T-helper 2 cell treated with Interferon-gamma antibody and Interleukin-4, amounts not matched to agents 100 ng/mL and 5 ng/mL, for 36 hours (primary cell): ENCODE measurements at regions not wholly inside any gene's neighbourhood (a gene's known extent, or its start where the extent isn't known, plus 50 kb on each side); places are given as distances from the start of the nearest gene placed in this dataset.

Experiments
- intact Hi-C: fragments of 100-400 bp; cut with micrococcal nuclease; formaldehyde crosslinking; loops from one replicate; pipeline ENCODE4 v1.15.1; 2023

DNA sequence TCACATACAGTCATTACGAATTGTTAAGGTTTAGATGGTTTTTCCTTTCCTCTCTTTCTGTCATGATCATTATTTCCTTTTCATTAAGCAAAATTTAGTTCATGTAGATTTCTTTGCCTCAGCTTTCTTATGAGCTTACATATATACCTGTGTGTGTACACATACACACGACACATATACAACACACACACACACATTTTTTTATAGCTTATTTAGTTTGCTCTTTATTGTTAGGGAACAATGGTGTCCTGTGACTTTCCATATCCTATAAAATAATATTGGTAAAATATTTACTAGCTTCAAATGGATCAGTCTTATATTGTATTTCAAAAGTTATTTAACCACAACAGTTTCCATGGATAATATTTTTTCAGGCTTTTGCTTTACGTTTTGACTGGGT is 840.7 kb downstream of the PCDH18 start:
- intact Hi-C loops: no loop called here

DNA sequence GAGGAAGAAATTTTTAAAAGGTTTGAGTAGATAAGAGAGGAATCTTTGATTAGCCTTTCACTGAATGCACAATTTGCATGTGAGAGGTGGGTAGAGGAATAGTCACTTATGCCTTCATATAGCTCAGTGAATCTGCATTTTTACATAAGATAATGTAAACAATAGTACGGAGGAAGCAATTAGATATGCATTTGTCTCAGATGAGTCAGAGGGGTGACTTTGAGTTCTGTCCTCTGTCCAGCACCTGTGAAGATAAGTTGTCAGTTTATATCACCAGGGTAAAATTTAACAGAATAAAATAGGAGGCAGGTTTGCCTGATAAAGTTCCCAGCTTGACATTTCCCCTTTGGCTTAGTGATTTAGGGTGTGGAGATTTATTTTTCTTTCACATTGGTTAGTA is 841.9 kb downstream of the PCDH18 start:
- intact Hi-C loops: no loop called here

DNA sequence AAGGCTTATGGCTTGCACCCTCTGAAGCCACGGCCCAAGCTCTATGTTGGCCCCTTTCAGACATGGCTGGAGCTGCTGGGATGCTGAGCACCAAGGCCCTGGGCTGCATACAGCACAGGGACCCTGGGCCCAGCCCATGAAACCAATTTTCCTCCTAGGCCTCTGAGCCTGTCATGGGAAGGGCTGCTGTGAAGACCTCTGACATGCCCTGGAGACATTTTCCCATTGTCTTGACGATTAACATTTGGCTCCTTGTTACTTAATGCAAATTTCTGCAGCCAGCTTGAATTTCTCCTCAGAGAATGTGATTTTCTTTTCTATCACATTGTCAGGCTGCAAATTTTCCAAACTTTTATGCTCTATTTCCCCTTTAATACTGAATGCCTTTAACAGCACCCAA is 844.7 kb downstream of the PCDH18 start:
- intact Hi-C loops: no loop called here

DNA sequence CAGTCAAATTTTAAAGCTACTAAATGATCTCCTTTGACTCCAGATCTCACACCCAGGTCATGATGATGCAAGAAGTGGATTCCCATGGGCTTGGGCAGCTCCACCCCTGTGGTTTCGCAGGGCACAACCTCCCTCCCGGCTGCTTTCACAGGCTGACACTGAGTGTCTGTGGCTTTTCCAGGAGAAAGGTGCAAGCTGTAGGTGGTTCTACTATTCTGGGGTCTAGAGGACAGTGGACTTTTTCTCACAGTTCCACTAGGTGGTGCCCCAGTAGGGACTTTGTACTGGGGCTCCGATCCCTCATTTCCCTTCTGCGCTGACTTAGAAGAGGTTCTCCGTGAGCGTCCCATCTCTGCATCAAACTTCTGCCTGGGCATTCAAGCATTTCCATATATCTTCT is 845.2 kb downstream of the PCDH18 start:
- intact Hi-C loops: no loop called here

DNA sequence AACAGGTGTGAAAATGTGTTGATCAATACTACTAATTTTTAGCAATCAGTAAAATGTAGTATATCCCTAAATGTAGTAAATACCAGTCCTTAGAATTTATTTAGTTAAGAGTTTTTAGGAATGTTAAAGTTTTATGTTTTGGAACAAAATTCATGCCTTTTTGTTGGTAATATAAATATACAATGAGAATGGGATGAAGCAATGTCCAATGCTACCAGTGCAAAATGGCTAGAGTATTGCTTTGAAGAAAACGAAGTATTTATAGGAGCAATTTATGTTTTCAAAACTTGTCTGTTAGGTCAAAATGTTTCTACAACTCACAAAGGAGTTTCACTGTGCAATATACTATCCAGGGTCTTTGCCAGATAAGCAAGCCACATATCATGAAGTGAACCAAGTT is 851.5 kb downstream of the PCDH18 start:
- intact Hi-C loops: no loop called here

DNA sequence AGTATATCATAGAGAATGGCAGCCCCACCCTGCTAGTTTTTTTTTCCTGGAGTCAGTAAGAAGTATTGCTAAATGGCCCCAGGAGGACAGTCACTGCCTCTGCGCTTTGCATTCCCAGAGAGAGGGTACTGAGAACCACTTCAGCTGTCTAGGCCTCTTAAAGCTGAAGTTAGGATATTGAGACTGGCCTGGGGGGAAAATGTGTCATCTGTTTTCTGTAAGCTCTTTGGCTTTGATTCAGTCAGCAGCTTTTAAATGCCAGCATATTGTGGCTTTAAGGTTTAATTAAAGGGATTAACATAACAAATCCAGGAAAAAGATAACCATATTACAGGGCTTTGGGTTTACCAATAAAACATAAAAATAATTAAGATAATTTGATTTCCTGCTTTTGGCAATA is 852.0 kb downstream of the PCDH18 start:
- intact Hi-C loops: no loop called here

DNA sequence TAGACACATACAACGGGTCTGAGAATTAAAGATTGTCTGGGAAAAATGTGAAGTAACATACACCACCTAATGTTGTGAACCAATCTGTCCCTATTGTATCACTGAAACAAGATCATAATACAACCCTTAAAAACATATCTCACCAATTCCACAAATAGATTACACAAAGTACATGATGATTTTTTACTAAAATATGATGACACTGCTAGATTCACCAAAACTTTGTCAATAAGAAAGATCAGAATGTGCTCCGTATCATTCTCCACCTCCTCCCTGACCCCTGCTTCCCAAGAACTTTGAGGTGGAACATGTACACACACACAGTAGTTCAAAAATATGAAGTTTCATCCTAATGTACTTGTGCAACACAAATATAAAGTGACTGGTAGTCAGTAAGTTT is 862.0 kb downstream of the PCDH18 start:
- intact Hi-C loops: no loop called here

DNA sequence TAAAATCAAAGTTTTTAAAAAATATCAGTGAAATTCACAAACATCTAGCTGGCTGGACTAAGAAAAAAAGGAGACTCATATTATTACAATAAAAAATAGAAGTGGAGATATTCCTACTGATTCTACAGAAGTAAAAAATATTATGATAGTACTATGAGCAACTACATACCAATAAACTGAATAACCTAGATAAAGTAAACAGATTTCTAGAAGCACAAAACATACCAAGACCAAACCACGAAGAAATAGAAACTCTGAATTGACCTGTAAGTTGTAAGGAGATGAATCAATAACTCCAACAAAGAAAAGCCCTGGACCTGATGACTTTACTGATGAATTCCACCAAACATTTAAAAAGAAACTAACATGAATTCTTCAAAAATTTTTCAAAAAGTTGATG is 867.3 kb downstream of the PCDH18 start:
- intact Hi-C loops: no loop called here

DNA sequence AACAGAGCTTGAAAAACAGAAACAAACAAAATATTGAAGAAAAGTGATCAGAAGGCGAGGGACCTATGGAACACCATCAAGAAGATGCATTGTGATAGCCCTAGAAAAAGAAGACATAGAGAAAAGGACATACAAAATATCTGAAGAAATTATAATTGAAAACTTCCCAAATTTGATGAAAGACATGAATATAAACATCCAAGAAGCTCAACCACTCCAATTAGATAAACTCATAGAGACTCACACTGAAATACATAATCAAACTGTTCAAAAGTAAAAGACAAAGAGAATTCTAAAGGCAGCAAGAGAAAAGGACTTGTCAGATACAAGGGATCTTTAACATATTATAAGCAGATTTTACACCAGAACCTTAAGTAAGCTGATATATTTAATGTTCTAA is 869.8 kb downstream of the PCDH18 start:
- intact Hi-C loops: no loop called here

DNA sequence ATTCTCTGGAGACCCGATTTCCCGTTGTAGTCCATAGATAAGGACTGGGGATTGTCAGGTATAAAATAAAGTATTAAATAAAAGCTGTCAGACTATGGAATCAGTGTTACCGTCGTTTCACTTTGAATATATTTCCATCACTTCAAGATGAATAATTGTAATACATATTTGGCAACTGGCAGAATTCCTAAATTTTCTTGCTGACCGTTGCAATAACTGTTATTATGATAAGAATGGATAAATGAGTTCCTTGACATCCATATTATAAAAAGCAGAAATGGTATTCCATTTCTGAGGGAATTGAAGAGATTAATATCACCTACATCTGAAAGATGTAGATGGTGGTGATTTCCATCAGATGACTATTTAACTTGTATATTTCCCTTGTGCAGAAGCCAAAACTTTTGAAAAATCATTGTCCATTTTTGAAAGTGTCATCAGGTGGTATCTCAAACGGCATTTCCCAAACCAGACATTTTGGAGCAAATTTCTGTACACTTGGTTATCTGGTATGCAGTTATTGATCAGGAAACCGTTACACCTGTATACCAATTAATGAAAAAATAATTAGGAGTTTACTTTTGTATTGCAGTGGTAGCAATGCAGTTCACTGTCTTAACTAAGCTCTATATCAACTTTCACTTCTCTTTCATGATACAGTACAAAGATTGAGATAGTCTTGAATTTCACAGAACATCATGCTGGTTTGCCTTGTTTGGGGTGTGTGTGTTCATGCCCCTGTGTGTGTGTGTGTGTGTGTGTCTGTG is 878.5 kb downstream of the PCDH18 start:
- intact Hi-C loops: no loop called here

DNA sequence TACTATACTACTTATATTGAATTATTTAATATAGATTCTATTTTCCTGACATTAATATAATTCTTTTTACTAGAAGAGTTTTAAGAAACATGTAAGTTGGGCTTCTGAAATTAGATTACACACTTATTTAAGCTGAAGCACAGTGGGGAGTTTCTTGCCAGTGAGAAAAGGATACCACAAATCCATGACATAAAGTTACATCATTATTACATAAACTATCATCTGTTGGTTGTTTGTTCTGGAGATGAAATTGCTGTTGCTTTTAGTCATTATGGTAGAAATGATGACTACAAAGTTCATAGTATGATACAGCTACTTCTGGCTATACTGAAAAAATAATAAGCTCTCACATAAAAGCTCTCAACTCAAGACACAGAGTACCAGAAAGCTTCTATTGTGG is 880.4 kb downstream of the PCDH18 start:
- intact Hi-C loops: no loop called here

DNA sequence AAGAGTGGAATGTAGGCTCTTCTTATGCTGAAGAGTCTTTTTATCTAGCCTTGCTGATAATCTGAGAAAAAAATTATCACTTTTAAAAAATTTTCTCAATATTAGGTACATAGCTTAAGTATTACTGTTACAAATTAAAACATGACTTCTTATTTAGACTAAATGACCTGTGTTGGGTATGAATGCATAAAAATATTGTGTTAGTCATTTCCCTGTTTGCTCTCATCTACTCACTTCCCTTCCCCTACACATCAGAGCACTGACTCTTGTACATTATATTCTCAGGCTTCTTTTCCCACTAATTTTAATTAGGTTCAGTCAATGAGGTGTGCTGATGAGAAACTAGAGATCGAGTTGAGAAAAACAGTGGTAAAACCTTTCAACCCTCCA is 881.0 kb downstream of the PCDH18 start:
- intact Hi-C loops: no loop called here

DNA sequence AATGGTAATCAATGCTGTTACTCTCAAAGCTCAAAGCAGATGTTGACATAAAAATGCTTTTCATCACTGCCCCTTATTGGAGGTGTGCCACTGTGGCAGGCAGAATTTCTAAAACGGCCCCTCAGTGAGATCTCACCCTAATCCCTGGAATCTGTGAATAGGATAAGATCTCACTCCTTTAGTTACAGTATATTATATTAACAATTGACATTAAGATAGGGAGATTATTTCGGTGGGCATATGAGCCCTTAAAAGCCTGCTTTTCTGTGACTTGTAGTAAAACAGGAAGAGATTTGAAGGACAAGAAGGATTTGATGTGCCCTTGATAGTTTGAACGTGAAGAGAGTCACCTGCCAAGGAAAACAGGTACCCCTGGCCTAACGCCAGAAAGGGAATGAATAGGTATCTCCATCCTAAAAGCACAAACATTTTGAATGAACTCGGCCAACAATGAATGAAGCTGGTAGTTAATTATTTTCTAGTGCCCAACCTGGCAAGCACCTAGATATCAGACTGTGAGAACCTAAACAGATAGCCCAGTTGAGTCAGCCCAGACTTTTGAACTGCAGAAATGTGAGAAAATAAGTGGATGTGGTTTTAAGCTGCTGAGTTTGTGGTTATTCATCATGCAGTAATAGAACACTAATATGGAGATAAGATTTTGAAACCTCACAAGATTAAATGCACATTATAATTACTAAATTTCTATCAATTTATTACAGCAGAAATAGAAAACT is 881.6 kb downstream of the PCDH18 start:
- intact Hi-C loops: no loop called here

DNA sequence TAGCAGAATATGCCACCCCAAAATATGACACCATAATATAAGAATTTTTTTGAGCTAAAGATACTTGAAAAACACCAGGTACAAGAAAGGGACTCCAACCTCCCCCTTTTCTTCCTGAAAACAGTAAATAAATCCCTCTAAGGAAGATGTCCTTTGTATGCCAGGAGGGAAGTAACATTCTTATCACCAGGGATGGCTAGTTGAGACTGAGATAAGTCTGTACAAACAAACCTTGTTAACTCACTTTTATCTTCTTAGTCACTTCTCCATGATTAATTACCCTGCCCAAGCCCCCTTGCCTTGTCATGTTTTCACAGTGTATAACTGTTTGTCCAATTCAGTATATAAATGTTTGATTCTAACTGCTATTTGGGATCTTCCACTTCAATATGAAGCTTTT is 888.0 kb downstream of the PCDH18 start:
- intact Hi-C loops: no loop called here

DNA sequence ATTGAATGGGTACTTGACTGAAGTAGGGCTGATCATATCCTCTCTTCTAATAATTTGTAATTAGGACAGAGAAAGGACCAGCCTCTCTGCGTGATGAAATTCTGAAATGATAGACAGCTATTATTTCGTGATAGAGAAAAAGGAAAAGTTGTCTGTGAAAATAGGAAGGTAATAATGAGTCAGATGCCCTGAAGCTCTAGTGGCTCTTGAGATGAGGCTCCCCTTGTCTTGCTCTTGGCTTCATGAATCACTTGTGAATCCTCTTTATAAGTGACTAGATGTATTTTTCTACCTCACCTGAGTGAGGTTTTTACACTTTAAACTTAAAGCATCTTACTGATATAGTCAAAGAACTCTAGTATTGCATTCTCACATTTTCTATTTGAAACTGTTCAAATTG is 888.9 kb downstream of the PCDH18 start:
- intact Hi-C loops: no loop called here

DNA sequence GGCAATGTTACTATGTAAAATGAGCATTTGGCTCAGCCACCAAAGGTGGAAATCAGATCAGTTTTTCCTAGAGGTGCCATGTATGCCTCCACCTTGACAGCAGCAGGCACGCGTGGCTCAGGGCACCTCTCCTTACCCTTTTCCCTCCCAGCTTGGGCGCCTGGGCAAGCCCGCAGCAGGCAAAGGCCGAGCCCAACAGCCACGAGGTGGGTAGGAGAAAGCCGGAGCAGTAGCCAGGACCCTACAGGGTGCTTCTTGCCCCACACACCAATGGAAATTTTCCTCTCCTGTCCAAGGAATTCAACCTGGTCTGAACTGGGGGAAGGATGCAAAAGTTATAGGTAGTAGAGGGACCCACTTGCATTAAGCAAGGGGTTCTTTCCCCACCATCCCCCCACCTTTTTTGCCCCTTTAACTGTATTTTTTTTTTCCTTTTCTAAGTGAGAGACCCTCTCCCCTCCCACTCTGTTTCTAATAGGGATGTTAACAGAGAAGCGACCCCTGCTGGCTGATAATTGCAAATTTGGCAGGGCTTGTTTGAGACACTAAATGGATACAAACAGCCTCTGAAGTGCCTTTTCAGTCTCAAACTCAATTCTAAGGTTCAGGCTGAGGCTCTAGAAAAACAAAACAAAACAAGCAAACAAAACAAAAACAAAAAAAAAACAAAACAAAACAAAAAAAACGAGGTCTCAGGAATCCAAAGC is 895.1 kb downstream of the PCDH18 start:
- intact Hi-C loops: no loop called here

DNA sequence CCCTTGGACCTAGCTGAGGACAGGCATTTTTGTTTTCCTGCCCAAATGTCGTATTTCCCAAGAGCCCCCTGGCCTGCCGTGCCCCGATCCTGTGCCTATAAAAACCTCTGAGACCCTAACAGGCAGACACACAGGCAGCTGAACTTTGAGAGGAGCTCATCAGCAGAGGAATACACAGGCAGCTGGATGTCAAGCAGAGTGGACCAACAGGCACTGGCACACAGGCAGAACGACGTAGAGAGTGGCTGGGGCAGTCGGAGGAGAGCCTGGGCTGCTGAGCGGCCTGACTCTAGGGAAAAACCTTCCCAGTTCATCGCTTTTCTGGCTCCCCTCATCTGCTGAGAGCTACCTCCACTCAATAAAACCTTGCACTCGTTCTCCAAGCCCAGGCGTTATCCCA is 896.1 kb downstream of the PCDH18 start:
- intact Hi-C loops: no loop called here

DNA sequence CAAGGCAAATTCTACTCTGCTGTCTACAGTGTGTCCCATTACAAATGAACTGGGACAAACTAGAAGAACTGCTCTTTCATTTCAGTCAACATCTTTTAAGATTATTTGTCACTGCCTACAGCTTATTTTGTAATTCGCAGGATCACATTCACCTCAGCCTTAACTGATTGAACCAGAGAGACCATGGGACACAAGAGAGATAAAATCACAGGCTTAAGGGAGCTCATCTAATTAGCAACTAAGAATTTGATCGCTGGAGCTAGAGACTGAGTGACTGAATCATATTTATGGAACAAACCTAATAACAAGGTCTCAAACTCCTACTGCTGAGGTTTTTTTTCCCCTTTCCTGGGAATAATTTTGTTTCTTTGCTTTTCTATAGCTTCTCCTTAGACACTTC is 898.2 kb downstream of the PCDH18 start:
- intact Hi-C loops: no loop called here

DNA sequence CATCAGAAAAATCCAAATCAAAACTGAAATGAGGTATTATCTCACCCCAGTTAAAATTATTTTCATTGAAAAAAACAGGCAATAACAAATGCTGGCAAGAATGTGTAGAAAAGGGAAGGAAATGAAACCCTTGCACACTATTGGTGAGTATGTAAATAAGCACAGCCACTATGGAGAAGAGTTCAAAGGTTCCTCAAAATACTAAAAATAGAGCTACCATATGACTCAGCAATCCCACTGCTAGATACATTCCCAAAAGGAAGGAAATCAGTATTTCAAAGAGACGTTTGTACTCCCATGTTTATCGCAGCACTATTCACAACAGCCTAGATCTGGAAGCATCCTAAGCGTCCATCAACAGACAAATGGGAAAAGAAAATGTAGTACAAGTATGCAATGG is 932.4 kb downstream of the PCDH18 start:
- intact Hi-C loops: no loop called here

DNA sequence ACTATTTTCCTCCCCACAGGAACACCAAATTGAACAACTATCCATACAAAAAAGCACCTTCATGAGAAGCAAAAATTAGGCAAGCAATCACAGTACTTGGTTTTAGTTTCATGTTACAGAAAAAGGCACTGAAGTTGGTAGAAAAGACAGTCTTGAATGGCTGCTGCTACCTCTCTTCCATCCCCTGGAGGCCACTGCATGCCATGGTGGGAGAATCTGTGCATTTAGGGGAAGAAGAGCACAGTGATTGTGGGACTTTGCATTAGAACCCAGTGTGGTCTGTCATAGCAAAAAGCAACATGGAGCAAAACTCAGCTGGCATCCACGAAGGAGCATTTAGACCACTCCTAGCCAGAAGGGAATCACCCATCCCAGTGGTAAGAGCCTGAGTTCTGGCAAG is 941.9 kb downstream of the PCDH18 start:
- intact Hi-C loops: no loop called here

DNA sequence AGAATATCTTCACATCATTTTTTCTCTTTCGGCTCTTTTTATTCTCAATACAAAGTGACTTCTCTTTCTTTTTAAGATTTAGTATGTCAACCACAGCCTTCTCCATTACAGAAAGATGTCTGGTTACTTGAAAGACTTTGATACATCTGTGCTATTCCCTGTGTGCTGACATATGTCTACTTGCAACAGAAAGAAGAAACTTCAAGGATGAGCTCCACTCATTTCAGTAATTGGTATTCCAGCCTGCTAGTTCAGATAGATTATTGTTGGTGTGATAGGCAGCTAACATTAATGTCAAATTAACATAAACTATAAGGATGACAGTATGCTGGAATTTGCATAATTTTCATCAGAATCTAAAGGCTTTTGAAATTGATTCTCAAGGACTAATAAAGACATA is 948.7 kb downstream of the PCDH18 start:
- intact Hi-C loops: no loop called here

DNA sequence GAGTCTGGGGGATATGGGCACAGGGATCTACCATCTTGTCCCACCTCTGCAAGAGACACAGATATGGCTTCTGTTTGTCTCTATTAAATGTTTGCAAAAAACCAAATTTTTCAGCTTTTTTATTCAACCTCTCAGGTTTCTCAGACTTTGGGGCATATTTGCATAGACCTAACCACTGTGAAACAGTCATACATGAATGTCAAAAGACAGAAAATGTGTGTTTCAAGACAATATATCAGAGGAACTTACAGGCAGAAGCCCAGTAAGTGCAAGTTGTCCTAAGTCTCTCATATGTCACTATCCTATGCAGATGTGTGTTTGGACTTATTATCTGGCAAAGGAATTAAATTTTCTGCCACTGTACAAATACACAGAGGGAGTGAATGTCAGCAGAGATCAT is 951.2 kb downstream of the PCDH18 start:
- intact Hi-C loops: no loop called here

DNA sequence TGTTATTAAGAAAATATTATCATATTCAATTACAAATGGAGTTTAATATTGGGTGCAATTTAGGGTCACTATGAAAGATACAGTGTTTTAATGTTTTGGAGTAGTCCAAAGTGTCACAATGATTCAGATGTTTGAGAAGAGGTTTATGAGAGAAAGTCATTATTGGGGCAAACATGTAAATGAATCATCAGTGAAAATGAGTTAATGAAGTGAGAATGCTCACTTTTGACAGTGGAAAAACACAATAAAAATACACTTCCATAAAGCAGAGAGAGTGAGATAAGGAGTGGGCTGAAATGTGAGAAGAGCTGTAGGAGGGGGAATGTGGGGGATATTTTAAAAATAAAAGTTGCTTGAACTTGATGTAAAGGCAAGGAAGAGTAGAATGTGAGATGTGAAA is 957.1 kb downstream of the PCDH18 start:
- intact Hi-C loops: no loop called here
